GM19025 (cell line): ENCODE measurements at regions not wholly inside any gene's neighbourhood (a gene's known extent, or its start where the extent isn't known, plus 50 kb on each side); places are given as distances from the start of the nearest gene placed in this dataset.
"Not testable (repeated sequence)": the region's sequence is repeated elsewhere in the genome, so short reads cannot be mapped to it uniquely, and the experiment has no call there.

Source experiments
- ATAC-seq: cut with Tn5 transposase; IDR thresholded peaks from one replicate; pipeline ENCODE4 v1.9.1; 2021; ENCODE audit warnings: mild to moderate bottlenecking, low read depth, moderate library complexity; ENCODE audit not compliant: unreplicated experiment

- not testable (repeated sequence) for ATAC-seq
Measured at GRCh38 chr14:106301609-106302008, 775.2 kb downstream of the TMEM121 start.

DNA sequence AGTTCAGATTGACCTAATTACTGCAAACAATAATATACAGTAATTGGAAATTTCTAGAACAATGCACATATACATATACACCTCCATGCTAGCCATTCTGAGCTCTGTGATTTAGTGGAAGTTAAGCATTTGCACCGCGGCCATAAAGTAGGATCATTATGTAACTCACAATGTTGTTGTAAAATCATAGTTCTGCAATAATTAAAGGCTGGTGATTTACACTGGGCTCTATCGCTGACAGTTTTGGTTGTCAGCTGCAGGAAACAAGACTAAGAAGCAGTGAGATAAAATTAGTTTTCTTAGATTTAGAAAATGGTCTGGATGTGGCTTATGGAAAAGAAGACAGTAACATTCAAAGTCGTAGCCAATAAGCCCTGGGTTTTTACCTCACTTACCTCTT is 776.3 kb downstream of the TMEM121 start:
- ATAC-seq = no peak

DNA sequence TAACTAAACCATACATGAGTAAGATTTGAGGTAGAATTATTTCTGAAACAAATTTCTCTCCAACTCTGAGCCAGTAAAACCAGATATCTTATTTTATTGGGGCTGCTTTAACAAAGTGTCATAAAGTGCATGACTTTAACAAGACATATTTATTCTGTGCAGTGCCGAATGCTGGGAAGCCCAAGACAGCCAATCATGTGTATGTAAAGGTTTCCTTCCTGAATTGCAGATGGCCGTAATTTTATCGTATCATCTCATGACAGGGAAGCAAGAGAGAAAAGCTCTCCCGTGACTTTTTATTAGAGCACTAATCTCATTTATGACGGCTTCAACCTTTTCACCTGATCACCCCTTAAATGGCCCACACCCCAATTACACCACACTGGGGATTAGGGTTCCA is 777.9 kb downstream of the TMEM121 start:
- no peak for ATAC-seq

DNA sequence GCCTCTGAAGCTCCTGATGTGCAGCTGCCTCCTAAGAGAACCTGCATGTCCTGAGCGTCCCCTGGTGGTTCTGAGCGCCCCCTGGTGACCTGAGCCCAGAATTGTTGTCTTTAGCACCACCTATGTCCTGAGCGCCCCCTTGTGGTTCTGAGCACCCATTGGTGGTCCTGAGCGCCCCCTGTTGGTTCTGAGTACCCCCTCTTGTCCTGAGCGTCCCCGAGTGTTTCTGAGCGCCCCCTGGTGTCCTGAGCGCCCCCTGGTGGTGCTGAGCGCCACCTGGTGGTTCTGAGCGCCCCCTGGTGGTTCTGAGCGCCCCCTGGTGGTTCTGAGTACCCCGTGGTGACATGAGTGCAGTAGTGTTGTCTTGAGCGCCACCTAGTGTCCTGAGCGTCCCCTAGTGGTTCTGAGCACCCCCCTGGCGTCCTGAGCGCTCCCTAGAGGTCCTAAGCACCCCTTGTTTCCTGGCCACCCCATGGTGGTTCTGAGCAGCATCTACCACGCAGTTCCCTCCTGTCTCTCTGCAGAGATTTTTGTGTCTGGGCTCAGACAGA is 782.5 kb downstream of the TMEM121 start:
- ATAC-seq = peak; percentile 79

- ATAC-seq = peak; percentile 18
Measured at GRCh38 chr14:106309423-106309822, 783.0 kb downstream of the TMEM121 start.

- ATAC-seq = no peak
Measured at GRCh38 chr14:106315436-106315835, 789.1 kb downstream of the TMEM121 start.

DNA sequence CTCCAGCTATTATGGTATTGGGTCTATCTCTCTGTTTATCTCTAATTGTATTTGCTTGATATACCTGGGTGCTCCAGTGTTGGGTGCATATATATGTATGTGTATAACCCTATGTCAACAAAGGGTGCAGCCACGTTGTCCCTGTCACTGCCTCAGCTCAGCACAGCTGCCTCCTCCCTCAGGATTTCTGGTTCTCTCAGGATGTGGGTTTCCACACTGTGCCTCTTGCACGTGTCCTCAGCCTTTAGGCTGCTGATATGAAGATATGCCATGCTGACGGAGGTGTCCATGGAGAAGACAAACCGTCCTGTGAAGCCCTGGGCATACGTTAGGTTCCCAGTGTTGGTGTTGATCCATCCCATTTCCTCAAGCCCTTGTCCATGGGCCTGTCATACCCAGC is 791.2 kb downstream of the TMEM121 start:
- ATAC-seq = no peak

GRCh38 chr14:106318700-106319099 is 792.3 kb downstream of the TMEM121 start:
- no peak for ATAC-seq

- ATAC-seq = not testable (repeated sequence)
Measured at GRCh38 chr14:106323970-106324369, 797.6 kb downstream of the TMEM121 start.

DNA sequence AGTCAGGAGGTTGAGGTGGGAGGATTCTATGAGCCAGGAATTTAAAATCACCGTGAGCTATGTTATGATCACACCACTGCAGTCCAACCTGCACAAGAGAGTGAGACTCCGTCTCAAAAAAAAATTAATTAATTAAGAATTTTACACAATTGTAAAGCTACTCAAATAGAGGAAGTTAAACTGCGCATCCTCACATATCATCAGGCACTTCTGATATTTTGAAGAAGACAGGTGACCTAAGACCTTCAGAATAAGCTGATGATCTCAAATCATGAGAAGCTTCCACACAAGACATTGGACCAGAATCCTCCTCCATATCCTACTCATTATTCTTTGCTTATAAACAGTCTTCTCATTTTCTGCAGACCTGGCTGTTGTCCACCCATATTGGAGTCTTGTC is 800.9 kb downstream of the TMEM121 start:
- no peak for ATAC-seq

- not testable (repeated sequence) for ATAC-seq
Measured at GRCh38 chr14:106327702-106328353, 801.4 kb downstream of the TMEM121 start.

DNA sequence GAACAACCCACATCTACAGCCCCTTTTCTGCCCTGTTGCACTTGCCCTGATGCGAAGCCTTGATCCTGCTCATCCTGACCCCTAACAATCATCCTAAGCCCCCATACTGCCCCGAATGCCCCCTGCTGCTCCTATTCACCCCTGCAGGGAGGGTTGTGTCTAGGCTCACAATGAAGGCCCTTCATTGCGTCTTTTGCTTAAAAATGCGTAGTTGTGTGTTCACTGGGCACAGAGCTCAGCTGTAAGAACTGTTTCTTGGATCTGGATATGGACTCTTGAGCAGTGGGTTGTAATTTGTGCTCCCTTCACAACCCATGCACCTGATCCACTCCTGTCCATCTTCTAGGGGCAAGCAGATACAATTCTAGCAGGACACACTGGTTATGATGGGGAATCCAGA is 802.9 kb downstream of the TMEM121 start:
- not testable (repeated sequence) for ATAC-seq

GRCh38 chr14:106329987-106330774 is 803.8 kb downstream of the TMEM121 start:
- ATAC-seq = not testable (repeated sequence)

DNA sequence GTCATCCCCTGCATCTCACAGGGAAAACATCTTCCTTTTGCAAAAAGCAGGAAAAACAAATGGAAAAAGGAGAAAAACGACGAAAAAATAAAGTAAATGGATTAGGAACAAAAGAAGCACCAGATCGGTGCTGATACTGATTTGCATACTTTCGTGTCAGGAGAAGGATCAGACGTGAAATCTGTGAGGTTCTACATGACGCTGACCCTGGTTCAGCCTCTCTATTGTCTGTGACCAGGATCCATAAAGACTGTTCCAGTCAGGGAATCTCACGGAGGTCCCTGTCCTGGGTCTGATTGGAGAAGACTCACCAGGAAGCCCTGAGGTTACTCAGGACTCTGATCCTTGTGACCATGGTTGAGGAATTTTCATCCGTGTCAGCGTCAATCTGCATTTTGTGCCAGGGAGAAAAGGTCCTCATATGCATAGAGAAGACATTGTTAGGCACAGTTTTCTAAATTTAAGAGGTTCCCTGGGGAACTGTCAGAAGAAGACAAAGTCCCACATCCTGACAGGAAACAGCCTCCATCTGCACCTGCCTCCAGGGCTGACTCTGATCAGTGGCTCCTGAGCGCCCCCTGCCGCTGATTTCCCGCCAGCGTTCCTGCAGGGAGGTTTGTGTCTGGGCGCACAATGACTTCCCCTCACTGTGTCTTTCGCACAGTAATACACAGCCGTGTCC is 808.2 kb downstream of the TMEM121 start:
- ATAC-seq = not testable (repeated sequence)

- ATAC-seq = not testable (repeated sequence)
Measured at GRCh38 chr14:106335110-106335429, 808.7 kb downstream of the TMEM121 start.

- not testable (repeated sequence) for ATAC-seq
Measured at GRCh38 chr14:106338775-106339174, 812.4 kb downstream of the TMEM121 start.

- not testable (repeated sequence) for ATAC-seq
Measured at GRCh38 chr14:106340658-106341057, 814.3 kb downstream of the TMEM121 start.

GRCh38 chr14:106341161-106341560 is 814.8 kb downstream of the TMEM121 start:
- not testable (repeated sequence) for ATAC-seq

DNA sequence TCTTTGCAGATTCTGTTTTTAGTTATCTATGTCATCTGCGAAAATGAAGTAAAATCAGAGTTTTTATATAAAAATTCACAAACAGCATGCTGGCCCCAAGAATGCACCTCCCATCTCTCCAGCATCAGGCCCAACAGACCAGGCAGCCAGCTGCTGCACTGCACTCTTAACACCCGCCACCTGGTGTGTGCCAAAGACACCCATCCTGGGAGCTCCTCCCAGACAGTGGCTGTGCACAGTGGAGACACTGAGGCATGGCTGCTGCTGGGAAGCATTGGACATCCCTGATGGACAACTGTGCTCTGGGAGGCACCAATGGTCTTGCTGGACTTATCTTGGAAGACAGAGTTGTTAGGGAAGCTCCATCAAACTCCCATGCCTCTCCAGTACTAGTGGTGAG is 817.2 kb downstream of the TMEM121 start:
- ATAC-seq = no peak

DNA sequence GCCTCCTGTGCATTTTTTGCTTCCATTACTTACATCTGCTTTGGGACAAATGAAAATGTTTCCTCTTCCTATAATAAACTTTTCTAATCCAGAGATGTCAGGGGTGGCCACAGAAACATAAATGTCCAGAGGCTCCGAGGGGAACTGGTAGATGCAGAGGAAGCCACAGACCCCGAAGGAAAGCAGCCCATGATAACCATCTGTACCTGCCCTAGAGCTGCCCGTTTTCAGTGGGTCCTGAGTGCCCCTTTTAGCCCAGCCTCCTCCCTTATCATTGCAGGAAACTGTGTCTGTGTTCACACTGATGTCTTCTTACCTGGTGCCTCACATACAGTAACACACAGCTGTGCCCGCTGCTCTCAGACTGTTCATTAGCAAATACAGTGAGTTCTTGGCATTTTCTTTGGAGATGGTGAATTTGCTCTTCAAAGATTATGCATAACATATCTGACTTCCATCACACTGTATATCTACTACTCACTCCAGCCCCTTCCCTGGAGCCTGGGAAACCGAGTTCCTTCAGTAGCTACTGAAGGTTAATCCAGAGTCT is 817.8 kb downstream of the TMEM121 start:
- ATAC-seq = not testable (repeated sequence)
